ENCODE measurements at regions not wholly inside any gene's neighbourhood (a gene's known extent, or its start where the extent isn't known, plus 50 kb on each side); places are given as distances from the start of the nearest gene placed in this dataset.

DNA sequence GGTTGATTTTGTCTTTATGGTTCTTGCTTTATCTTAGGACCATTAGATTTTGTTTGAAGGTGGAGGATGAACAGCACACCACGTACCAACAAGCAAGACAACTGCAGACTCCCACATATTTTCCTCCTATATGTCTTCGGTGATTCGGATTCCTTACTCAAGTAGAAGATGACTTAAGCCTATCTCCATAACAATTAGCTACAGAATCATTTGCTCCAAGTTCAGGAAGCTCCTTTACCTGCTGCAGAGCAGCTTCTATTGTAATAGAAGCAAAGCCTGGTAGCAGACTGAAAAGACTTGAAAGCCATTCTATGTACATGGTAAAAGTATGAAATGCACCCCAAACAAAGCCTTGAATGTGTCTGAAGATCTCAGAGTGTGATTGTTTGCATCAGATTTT, 229.0 kb downstream of the SOX2 start:
- TF ChIP-seq YY1 (IDR thresholded peaks at IDR 0.05; ENCODE audit: low read depth) (no peak), CHD2 (IDR thresholded peaks at IDR 0.05; ENCODE audit: low read length, partially characterized antibody) (no peak), JUND (IDR thresholded peaks at IDR 0.05) (no peak), IRF3 (IDR thresholded peaks at IDR 0.05; ENCODE audit: low read depth, low read length) (no peak), RAD21 (IDR thresholded peaks at IDR 0.05; ENCODE audit: low read length) (no peak), MAX (IDR thresholded peaks at IDR 0.05; ENCODE audit: low read depth) (no peak), TEAD4 (IDR thresholded peaks at IDR 0.05; ENCODE audit: borderline replicate concordance, insufficient read depth) (no peak)
- 68% methylated on average over 3 of the region's 3 CpGs for WGBS (ENCODE audit: low lambda C conversion rate)
- POLR2A ChIA-PET = no interaction called here

GRCh38 chr3:181941250-181941649, 229.5 kb downstream of the SOX2 start:
- DNase-seq = no peak
- H3K4me1 ChIP-seq (ENCODE audit: control insufficient read depth in 1 of 2, insufficient read depth in 2 of 2, low read depth in 1 of 2, low read length in 1 of 2) = peaks cover 0 to 6% of the 10 kb centered on the region in 2 experiments; a peak in 3 of 4 replicates
- no peaks in the 10 kb centered on the region for H4K20me1 ChIP-seq (ENCODE audit: insufficient read depth)
- no peaks in the 10 kb centered on the region for H3K27me3 ChIP-seq (ENCODE audit: insufficient read depth)
- no peaks in the 10 kb centered on the region for H3K9me2 ChIP-seq
- POLR2A ChIA-PET = no interaction called here
- no peaks in the 10 kb centered on the region for H3K79me2 ChIP-seq (ENCODE audit: insufficient read depth)
- CTCF ChIA-PET = interaction anchor here (0.7 kb wide), 1 partner anchor 731 kb away, joined by 3 read pairs; no protein-coding TSS in a partner anchor
- H3K27ac ChIP-seq (ENCODE audit: low read depth in 2 of 2, low read length in 1 of 2) = no peak overlapping the region
- H2AFZ ChIP-seq (ENCODE audit: low read depth) = no peak overlapping the region
- H3F3A ChIP-seq (replicated peaks; ENCODE audit: insufficient read depth) = no peaks in the 10 kb centered on the region
- WGBS (ENCODE audit: low lambda C conversion rate) = 61% methylated on average over 5 of the region's 5 CpGs
- no peak overlapping the region for H3K4me2 ChIP-seq
- no peak overlapping the region for H3K9ac ChIP-seq
- no peak overlapping the region for H3K4me3 ChIP-seq (ENCODE audit: low read depth in 2 of 2, low read length in 1 of 2)
- no peak for TF ChIP-seq MXI1 (IDR thresholded peaks at IDR 0.05; ENCODE audit: low read depth, low read length)
- no peak for TF ChIP-seq NFIC (IDR thresholded peaks at IDR 0.05; ENCODE audit: borderline replicate concordance)
- TF ChIP-seq TAF1 (IDR thresholded peaks at IDR 0.05; ENCODE audit: borderline replicate concordance, low read depth, low read length) = no peak
- TF ChIP-seq ZBTB33 (IDR thresholded peaks at IDR 0.05; ENCODE audit: borderline replicate concordance, low read depth) = no peak
- no peak for TF ChIP-seq RAD21 (IDR thresholded peaks at IDR 0.05; ENCODE audit: low read length)
- H3K9me3 ChIP-seq = no peaks in the 10 kb centered on the region
- H3K36me3 ChIP-seq (replicated peaks in 1 of 2; ENCODE audit: control insufficient read depth in 1 of 2, insufficient read depth in 2 of 2, low read length in 1 of 2) = no peaks in the 10 kb centered on the region

More for the DNA sequence above, 229.0 kb downstream of the SOX2 start:
- H3K4me3 ChIP-seq (ENCODE audit: low read depth in 2 of 2, low read length in 1 of 2) = no peak overlapping the region
- no peak overlapping the region for H2AFZ ChIP-seq (ENCODE audit: low read depth)
- H3K27me3 ChIP-seq (ENCODE audit: insufficient read depth) = no peaks in the 10 kb centered on the region
- CTCF ChIA-PET = no interaction called here
- H3K79me2 ChIP-seq (ENCODE audit: insufficient read depth) = no peaks in the 10 kb centered on the region
- no peaks in the 10 kb centered on the region for H3K9me3 ChIP-seq
- no peaks in the 10 kb centered on the region for H4K20me1 ChIP-seq (ENCODE audit: insufficient read depth)
- peaks cover 0 to 6% of the 10 kb centered on the region in 2 experiments; a peak in 3 of 4 replicates for H3K4me1 ChIP-seq (ENCODE audit: control insufficient read depth in 1 of 2, insufficient read depth in 2 of 2, low read depth in 1 of 2, low read length in 1 of 2)
- no peak overlapping the region for H3K9ac ChIP-seq
- H3K36me3 ChIP-seq (replicated peaks in 1 of 2; ENCODE audit: control insufficient read depth in 1 of 2, insufficient read depth in 2 of 2, low read length in 1 of 2) = no peaks in the 10 kb centered on the region
- DNase-seq = no peak
- H3F3A ChIP-seq (replicated peaks; ENCODE audit: insufficient read depth) = no peaks in the 10 kb centered on the region
- no peak overlapping the region for H3K4me2 ChIP-seq
- no peaks in the 10 kb centered on the region for H3K9me2 ChIP-seq
- no peak overlapping the region for H3K27ac ChIP-seq (ENCODE audit: low read depth in 2 of 2, low read length in 1 of 2)

Data from SK-N-SH (cell line).